IPS-18c (cell line): ENCODE measurements at regions not wholly inside any gene's neighbourhood (a gene's known extent, or its start where the extent isn't known, plus 50 kb on each side); places are given as distances from the start of the nearest gene placed in this dataset.

ENCODE experiments used
- H3K4me3 ChIP-seq: 2 replicates; pipeline ENCODE4 v1.7.0; 2013; ENCODE audit warnings: low read depth, mild to moderate bottlenecking, low read length, moderate library complexity; ENCODE audit not compliant: insufficient read depth
- H3K9me3 ChIP-seq: one replicate; pipeline ENCODE4 v1.6.1; 2013; ENCODE audit warnings: mild to moderate bottlenecking, low read length, moderate library complexity; ENCODE audit not compliant: control insufficient read depth, insufficient read depth

DNA sequence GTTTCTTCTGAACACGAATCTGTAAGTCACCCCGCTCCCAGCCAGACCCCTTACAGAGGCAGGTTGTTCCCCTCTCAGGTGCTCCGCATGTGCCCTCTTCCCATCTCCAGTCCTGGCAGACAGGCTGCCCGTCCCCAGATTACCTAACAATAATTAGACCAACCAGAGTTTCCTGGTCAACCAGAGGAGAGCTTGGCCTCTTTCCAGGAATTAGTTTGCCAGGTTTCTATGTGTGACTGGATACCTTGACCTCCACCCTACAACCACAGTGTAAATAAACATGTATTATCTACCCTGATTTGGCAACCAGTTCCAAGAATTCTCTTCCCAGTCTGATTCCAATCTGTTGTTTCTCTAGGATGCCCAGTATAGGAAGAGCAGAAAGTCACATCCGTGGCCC lies 178.0 kb upstream of the UMPS start:
- Histone ChIP-seq H3K4me3 (no peak overlapping the region), H3K9me3 (no peaks in the 10 kb centered on the region)

DNA sequence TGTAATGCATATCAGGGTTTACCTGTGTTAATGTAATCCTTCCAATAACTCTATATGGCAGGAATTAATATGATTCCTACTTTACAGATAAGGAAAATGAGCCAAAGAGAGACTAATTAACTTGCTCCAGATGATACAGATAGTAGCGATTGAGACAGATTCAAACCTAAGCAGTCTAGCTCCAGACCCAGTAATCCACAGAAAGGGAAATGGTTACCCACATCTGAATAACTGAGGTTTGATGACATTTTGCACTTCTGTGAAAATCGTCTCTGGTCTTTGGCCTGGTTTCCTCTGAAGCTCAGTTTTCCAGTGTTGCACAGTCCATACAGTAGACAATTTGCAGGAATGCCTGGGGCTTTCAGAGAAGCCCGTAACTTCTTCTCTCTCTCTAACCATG lies 177.1 kb upstream of the UMPS start:
- Histone ChIP-seq H3K9me3 (no peaks in the 10 kb centered on the region), H3K4me3 (no peak overlapping the region)

DNA sequence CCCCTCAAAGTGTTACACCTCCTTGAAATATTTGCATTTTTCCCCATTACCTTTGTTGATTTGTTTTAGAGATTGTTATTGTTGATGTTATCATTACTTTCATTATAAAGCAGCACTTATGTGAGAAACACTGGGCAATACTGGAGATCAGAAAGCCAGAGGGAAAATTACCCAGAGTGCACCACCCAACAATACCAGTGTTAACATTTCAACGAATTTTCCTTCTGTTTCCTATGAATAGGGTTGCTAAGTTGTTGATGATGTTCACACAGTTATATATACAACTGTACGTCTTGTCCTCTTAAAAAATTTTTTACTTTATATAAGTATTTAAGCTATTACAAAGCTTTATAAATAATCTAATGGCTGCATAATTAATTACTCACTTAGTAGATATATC lies 173.6 kb upstream of the UMPS start:
- Histone ChIP-seq H3K4me3 (no peak overlapping the region), H3K9me3 (no peaks in the 10 kb centered on the region)

DNA sequence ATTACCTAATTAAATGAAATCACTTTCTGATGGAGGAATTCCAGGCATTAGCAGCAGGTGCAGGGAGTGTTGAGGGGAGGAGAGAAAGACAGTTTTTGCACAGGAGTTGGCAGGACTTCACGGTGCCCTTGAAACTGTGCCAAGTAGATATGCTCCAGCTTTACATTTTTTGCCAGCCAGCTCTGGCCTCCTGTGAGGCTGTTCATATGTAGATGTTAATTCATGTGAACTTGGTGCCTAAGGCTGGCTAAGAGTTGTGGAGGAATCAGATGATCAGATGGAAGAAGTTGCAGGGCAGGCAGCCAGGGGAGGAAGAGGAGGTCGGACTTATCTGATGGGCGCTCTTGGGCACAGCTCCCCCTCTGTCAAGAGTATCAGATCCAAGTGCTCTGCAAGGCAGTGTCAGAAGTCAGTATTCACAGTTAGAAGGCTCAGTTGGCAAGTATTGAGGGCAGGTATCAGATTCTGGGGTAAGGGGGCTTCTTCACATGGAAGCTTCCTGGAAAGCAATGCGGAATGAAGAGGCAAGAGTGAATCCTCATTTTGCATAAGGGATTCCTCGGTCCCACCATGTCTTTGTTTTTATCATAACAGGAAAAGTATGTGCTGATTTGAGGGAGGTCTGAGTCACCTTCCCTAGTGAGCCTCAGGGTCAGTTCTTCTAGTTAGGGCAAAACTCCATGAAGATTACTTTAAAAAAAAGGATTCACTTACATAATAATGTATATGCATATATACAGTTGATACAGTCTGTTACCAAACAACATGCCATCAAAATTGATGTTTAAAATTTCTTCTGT lies 172.6 kb upstream of the UMPS start:
- Histone ChIP-seq H3K9me3 (no peaks in the 10 kb centered on the region), H3K4me3 (no peak overlapping the region)

DNA sequence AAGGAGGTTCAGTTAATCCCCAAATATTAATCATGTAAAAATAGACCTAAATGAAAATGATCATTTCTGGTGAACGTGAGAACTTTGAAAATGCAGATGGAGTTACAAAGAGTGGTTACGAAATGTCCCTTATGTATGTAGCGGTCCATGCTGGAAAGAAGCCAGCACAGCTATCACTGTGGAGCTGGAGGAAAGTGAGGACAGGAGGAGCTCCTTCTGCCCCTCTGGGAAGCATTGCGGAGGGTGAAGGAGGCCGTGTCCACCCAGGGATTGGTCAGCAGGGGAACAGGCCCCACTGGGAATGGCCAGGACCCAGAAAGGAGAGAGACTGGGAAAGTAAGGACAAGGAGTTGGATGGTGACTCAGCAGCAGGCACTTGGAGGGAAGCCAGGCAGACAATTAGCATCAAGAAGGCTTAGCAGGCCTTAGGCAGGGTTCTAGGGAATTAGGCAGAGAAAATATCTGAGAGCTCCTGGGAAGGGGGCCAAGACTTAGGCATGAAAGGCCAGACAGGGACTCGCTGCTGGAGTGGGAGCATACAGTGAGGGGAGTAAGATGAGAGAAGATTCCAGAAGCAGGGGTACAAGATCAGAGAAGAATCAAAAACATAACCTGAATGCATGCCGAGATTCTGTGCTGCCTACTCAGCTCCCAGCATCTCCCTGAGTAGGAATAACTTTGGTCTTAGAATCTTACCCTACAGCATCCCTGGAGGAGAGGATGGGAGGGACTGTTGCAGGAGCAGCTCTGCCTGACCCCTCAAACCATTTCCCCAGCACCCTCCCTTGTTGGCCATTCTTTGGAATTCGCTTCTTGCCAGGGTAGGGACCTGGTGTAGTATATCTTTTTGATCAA lies 171.0 kb upstream of the UMPS start:
- no peak overlapping the region for H3K4me3 ChIP-seq

DNA sequence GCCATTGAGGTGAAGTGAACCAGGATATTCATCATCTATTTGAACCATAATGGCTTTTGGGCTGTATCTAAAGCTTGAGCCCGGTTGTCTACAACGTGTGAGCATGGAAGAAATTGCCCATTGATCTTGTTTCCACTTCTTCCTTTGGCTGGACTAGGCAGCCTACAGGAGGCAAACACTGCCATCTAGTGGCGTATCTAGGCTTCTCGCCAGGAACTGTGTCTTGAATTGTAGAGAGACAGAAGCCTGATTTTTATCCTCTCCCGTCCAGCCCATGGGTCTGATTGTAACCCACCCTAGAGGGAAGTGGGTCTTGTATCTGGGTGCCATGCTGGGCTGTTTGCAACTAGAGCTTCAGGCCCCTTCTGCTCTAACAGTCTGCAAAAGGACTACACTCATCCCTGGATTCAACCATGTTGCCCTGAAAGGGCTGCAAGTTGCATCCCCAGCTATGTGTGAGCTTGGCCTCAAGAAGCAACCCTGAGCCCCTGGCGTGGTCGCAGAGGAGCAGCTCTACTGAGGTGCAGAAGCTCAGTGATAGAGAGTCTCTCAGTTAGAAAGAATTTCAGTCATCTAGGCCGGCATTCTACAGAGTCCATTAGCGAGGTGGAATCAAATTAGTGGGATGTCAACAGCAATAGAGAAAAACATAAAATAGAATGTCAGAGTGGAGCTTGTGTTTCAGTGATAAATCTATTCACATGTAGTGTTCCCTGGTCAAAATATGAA lies 170.2 kb upstream of the UMPS start:
- Histone ChIP-seq H3K9me3 (no peaks in the 10 kb centered on the region), H3K4me3 (no peak overlapping the region)

More for the DNA sequence above, 171.0 kb upstream of the UMPS start:
- no peaks in the 10 kb centered on the region for H3K9me3 ChIP-seq

DNA sequence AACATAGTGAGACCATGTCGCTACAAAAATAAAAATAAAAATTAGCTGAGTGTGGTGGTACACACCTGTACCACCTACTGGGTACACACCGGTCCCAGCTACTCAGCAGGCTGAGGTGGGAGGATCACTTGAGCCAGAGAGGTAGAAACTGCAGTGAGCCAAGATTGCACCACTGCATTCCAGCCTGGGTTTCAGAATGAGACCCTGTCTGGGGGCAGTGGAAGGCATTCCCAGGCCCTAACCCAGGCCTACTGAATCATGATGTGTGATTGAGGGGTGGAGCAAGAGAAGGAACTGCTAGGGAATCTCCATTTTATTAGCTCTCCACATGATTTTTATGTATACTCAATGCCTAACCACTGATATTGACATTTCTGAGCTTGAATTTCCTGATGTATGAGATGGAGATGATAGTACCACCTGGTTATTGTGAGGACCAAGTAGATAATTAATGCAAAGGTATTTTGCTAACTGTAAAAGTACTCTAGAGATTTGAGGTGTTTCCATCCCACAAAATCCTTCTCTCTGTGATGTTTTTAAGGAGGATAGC lies 169.5 kb upstream of the UMPS start:
- H3K9me3 ChIP-seq, result no peaks in the 10 kb centered on the region

DNA sequence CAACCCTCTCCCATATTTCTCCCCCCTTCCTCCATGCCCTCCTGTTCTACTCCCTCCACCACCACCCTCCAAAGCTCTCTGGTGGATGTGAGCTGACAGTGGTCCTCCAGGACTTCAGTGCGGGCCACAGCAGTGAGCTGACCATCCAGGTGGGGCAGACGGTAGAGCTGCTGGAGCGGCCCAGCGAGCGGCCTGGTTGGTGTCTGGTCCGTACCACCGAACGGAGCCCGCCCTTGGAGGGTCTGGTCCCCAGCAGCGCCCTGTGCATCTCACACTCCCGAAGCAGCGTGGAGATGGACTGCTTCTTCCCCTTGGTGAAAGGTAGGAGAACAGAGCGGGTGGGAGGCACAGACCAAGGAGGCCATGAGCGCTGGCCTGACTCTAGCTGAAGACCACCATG lies 167.5 kb upstream of the UMPS start:
- Histone ChIP-seq H3K4me3 (no peak overlapping the region), H3K9me3 (no peaks in the 10 kb centered on the region)

More for the DNA sequence above, 169.5 kb upstream of the UMPS start:
- no peak overlapping the region for H3K4me3 ChIP-seq

DNA sequence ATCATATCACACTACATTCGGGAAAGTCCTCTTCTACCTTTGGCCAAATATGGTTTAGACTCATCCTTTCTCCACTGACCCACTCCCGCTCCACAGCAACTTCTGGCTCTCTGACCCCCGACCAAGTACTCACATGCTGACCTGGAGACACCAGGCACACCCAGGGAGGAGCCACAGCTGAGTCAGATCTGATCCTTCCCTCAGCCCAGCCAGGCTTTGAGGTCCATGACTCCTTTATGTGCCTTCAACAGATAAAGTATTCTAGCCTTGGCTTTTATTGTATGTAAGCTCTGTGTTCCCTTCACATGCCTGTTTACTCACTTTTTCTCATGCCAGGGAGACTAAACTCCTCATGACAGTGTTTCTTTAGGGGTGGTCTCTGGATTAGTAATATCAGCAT lies 166.9 kb upstream of the UMPS start:
- Histone ChIP-seq H3K4me3 (no peak overlapping the region), H3K9me3 (no peaks in the 10 kb centered on the region)

DNA sequence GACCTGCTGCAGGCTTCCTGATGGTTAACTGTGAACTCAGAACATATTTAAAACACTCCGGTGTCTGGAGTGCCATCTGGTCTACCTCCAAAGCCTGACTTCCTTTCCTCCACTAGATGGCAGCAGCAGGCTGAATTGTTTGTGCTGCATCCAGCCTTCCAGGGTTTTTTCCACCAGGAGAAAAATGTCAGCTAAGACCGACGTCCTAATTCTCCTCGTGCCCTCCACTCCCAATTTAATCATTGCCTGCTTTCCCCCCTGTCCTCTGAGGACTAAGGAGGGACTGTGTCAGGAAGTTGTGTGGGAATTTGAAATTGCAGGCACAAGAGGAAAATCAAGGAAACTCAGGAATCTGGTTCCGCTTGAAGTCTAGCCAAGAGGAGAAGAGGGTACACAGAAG lies 165.2 kb upstream of the UMPS start:
- Histone ChIP-seq H3K4me3 (no peak overlapping the region), H3K9me3 (no peaks in the 10 kb centered on the region)

DNA sequence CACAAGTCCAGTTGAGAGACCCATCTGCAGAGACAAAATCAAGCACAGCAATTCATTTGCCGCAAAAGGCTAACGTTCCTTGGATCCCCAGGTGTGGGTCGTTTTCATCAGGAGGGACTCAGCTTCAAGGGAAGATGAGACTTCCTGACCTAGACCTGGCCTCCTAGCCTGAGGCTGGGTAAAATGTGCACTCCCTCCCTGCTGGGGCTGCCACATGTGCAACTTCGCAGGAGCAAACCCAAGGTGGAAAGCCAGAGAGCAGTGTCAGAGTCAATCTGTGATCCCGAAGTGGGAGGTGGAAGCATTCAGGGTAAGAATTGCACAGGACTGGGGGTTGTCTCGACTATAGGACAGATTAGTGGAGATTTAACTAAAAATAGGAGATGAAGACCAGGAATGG lies 164.7 kb upstream of the UMPS start:
- Histone ChIP-seq H3K4me3 (no peak overlapping the region), H3K9me3 (no peaks in the 10 kb centered on the region)

DNA sequence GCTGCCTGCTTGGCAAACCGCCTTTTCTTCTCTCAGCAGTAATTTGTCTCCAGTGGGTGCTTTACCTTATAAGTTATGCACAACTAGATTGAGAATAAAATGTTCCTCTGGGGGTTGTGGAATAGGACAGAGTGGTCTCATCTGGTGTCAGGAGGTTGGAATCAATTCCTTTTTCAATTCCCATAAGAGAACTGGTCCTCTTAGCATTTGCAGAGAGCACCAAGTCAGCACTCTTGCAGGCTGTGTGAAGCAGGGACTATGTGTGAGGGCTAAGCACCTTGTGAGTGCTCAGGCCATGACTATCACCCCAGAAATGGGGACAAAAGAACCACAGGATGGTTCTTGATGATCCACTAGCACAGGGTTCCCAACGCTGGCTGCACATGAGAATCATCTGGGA lies 163.6 kb upstream of the UMPS start:
- no peaks in the 10 kb centered on the region for H3K9me3 ChIP-seq
- H3K4me3 ChIP-seq, result no peak overlapping the region

DNA sequence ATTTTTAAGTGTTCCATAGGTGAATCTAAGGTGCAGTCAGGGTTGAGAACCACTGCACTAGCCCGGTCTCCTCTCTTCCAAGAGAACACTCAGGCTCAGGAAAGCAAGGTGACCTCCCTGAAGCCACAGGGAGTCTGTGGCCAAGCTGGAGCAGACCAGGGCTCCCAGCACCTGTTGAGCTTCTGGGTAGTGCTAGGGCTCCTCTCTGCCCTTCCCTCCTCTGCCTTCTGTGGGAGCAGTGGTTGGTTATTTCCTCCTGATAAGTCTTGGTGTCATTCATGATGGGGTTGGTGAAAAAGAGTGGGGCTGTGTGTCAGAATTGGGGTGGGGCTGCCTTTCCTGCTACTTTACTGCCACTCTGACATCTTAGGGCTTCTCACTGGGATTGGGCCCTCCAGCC lies 163.1 kb upstream of the UMPS start:
- Histone ChIP-seq H3K4me3 (no peak overlapping the region), H3K9me3 (no peaks in the 10 kb centered on the region)

DNA sequence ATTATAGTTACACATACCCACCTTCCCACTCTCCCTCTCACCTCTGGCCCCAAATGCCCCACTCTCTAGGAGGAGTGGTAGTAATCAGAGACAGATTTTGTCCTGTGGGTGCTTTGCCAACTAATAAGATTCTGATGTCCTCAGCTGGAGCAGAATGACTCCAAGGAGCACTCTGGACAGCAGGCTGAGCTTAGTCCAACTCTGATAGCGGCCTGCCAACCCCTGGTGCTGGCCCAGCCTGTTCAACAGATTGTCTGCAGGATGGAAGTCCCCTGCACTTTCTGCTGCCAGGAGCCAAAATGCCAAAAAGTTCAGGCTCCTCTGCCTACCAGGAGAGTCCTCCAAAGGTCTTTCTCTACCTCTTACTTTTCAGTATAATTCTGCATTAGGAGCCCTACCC lies 160.5 kb upstream of the UMPS start:
- H3K9me3 ChIP-seq, result no peaks in the 10 kb centered on the region
- H3K4me3 ChIP-seq, result no peak overlapping the region

DNA sequence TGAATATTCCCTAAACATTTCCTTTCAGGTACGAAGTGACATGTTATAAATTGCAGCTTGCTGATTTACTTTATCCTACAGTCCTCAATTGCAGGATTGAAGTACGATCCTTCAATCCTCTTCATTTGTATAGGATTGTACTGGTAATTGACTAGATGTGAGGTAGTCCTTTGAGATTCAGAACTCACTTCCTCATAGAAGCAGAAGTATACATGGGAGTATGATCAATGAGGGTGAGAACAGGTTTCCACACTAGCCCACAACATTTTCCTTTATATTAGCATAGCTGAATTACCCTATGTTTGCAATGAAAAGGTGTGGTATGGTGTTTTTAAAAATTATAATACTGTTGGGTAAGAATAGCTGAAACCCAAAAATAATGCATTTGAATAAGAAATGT lies 160.0 kb upstream of the UMPS start:
- H3K9me3 ChIP-seq, result no peaks in the 10 kb centered on the region

DNA sequence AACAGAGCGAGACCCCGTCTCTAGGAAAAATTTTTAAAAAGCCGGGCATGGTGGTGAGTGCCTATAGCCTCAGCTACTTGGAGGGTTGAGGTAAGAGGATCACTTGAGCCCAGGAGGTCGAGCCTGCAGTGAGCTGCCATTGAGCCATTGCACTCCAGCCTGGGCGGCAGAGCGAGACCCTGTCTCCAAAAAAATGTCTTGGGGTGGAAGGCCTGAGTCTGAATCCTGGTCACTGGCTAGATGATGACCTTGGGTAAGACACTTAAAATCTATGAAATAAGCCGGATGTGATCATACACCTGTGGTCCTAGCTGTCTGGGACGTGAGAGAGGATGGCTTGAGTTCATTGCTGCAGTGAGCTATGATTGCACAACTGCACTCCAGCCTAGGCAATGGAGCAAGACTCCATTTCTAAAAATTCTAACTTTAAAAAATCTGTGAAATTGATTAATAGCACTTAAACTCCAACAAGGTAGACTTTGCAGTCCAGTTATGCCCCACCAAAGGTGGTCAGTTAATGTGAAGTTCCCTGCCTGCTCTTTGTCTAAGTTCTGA lies 157.3 kb upstream of the UMPS start:
- H3K9me3 ChIP-seq, result no peaks in the 10 kb centered on the region
- no peak overlapping the region for H3K4me3 ChIP-seq

More for the DNA sequence above, 160.0 kb upstream of the UMPS start:
- H3K4me3 ChIP-seq, result no peak overlapping the region

DNA sequence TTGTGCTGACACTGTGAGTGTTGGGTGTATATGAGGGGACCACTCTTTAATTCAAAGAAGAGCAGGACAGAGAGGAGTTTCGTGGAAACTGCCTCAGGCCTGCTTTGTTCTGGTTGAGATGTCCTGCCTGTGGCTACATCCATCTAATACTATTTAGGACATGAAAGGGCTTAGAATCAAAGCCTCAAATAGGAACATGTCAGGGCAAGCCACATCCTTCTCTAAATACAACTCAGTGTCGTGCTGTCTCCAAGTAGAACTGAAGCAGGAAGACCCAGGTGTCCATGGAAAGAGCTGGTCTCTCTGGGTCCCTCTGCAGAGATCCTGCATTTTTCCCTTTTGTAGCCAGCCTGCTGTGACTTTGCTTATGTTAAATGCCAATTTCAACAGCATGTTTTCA lies 156.2 kb upstream of the UMPS start:
- Histone ChIP-seq H3K4me3 (no peak overlapping the region), H3K9me3 (peaks cover 4% of the 10 kb centered on the region)
